BLaER1 treated with 17β-estradiol and CSF1 and Interleukin-3, amounts not matched to agents 10 nM and 100 nM (cell line): ENCODE measurements at regions not wholly inside any gene's neighbourhood (a gene's known extent, or its start where the extent isn't known, plus 50 kb on each side); places are given as distances from the start of the nearest gene placed in this dataset.
A peak's percentile ranks its signal among the peaks of the same experiment; 100 is the strongest.

Experiments used
- H3K27ac ChIP-seq, 11 experiments: shearing (Covaris generic); formaldehyde crosslinking; 2 replicates each; pipeline ENCODE4 v1.8.1; 2022
- H3K27me3 ChIP-seq, 11 experiments: shearing (Covaris generic); formaldehyde crosslinking; 2 replicates each; pipeline ENCODE4 v1.8.1; 2022
- H3K36me3 ChIP-seq, 11 experiments: shearing (Covaris generic); formaldehyde crosslinking; 2 replicates each; pipeline ENCODE4 v1.8.1; 2022
- H3K4me1 ChIP-seq, 10 experiments: shearing (Covaris generic); formaldehyde crosslinking; 2 replicates each; pipeline ENCODE4 v1.8.1; 2022
- H3K4me2 ChIP-seq, 11 experiments: shearing (Covaris generic); formaldehyde crosslinking; 2 replicates each; pipeline ENCODE4 v1.8.1; 2022
- H3K4me3 ChIP-seq, 10 experiments: shearing (Covaris generic); formaldehyde crosslinking; 2 replicates each; pipeline ENCODE4 v1.8.1; 2022
- H3K9ac ChIP-seq, 11 experiments: shearing (Covaris generic); formaldehyde crosslinking; 2 replicates each; pipeline ENCODE4 v1.8.1; 2022
- H3K9me3 ChIP-seq, 11 experiments: shearing (Covaris generic); formaldehyde crosslinking; replicated peaks in 1 of 11; 2 replicates each; pipeline ENCODE4 v1.8.1; 2022
- H4K20me1 ChIP-seq, 11 experiments: shearing (Covaris generic); formaldehyde crosslinking; 2 replicates each; pipeline ENCODE4 v1.8.1; 2022
- Cebpa-rat ChIP-seq, 11 experiments: shearing (Covaris generic); IDR thresholded peaks; 2 replicates each; pipeline ENCODE4 v1.8.1; 2022

GRCh38 chr7:35480806-35481205, 214.1 kb downstream of the HERPUD2 start:
- H3K36me3 ChIP-seq = no peaks in the 10 kb centered on the region
- H3K27me3 ChIP-seq = no peaks in the 10 kb centered on the region
- H3K4me3 ChIP-seq = no peak overlapping the region
- TF ChIP-seq Cebpa-rat (IDR thresholded peaks at IDR 0.05) = no peak
- peaks cover 0 to 13% (median 0%) of the 10 kb centered on the region in 10 experiments; a peak in 3 of 20 replicates for H3K4me1 ChIP-seq
- no peak overlapping the region for H3K4me2 ChIP-seq
- no peak overlapping the region for H3K27ac ChIP-seq
- no peaks in the 10 kb centered on the region for H4K20me1 ChIP-seq
- H3K9ac ChIP-seq = no peak overlapping the region
- H3K9me3 ChIP-seq = peaks cover 9 to 18% (median 14%) of the 10 kb centered on the region in 11 experiments; a peak in 21 of 22 replicates

- Histone ChIP-seq H3K9ac (no peak overlapping the region), H3K4me3 (no peak overlapping the region), H3K4me2 (no peak overlapping the region), H3K36me3 (no peaks in the 10 kb centered on the region), H3K9me3 (peaks cover 9 to 18% (median 14%) of the 10 kb centered on the region in 11 experiments), H3K27me3 (no peaks in the 10 kb centered on the region), H4K20me1 (no peaks in the 10 kb centered on the region), H3K4me1 (peaks cover 0 to 13% (median 0%) of the 10 kb centered on the region in 10 experiments; a peak in 3 of 20 replicates), H3K27ac (no peak overlapping the region)
- TF ChIP-seq Cebpa-rat (IDR thresholded peaks at IDR 0.05) = no peak
Measured at GRCh38 chr7:35477609-35478008, 217.3 kb downstream of the HERPUD2 start.

DNA sequence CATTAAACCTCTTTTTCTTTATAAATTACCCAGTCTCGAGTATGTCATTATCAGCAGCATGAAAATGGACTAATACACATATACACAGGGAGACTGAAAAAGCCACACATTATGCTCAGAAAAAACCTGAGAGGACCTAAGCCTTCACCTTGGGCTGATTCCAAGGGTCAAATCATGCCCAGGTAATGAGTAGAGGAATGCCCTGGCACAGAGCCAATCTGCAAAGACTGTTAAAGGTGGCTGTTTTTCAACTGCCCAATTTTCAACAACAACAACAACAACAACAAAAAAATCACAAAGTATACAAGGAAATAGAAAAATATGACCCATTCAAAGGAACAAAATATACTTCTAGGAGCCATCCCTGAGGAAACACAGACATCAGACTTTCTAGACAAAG, 220.2 kb upstream of the TBX20 start:
- no peak overlapping the region for H3K4me3 ChIP-seq
- no peaks in the 10 kb centered on the region for H3K27me3 ChIP-seq
- no peak overlapping the region for H3K9ac ChIP-seq
- TF ChIP-seq Cebpa-rat (IDR thresholded peaks at IDR 0.05) = no peak
- H3K4me1 ChIP-seq = peaks cover 0 to 13% (median 0%) of the 10 kb centered on the region in 10 experiments; a peak in 3 of 20 replicates
- H3K4me2 ChIP-seq = no peak overlapping the region
- no peaks in the 10 kb centered on the region for H3K36me3 ChIP-seq
- no peak overlapping the region for H3K27ac ChIP-seq
- no peaks in the 10 kb centered on the region for H4K20me1 ChIP-seq
- H3K9me3 ChIP-seq = peaks cover 9 to 18% (median 14%) of the 10 kb centered on the region in 11 experiments

DNA sequence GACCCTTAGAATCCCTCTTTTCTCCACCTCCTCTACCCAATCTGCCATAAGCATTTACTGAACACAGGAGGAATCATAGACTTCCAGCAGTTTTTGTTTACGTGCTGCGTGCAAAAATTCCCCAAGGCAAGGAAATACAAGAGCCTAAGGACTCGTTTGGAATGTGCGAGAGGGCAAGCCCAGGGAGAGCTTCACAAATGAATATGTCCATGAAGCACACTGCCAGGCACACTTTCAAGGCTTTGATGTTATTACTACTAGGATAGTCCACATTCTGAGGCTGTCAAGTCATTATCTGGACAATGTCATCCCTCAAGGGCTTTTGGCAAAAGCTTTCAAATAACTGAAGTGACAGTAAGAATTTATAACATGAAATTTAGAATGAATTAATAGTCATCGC, 214.7 kb upstream of the TBX20 start:
- Histone ChIP-seq H4K20me1 (no peaks in the 10 kb centered on the region), H3K27ac (no peak overlapping the region), H3K4me3 (no peak overlapping the region), H3K36me3 (no peaks in the 10 kb centered on the region), H3K4me2 (no peak overlapping the region), H3K9ac (no peak overlapping the region), H3K4me1 (peaks cover 0 to 5% (median 1%) of the 10 kb centered on the region in 10 experiments; a peak in 10 of 20 replicates), H3K9me3 (peaks cover 0 to 5% (median under 1%) of the 10 kb centered on the region in 11 experiments; a peak in 4 of 22 replicates), H3K27me3 (no peaks in the 10 kb centered on the region)
- TF ChIP-seq Cebpa-rat (IDR thresholded peaks at IDR 0.05) = no peak

- Histone ChIP-seq H3K4me2 (no peak overlapping the region), H3K9ac (no peak overlapping the region), H3K27me3 (no peaks in the 10 kb centered on the region), H3K4me1 (peaks cover 0 to 13% (median 7%) of the 10 kb centered on the region in 10 experiments; a peak in 11 of 20 replicates), H3K27ac (no peak overlapping the region), H3K36me3 (no peaks in the 10 kb centered on the region), H3K4me3 (no peak overlapping the region), H4K20me1 (no peaks in the 10 kb centered on the region), H3K9me3 (peaks cover 0 to 14% (median 9%) of the 10 kb centered on the region in 11 experiments; a peak in 13 of 22 replicates)
- TF ChIP-seq Cebpa-rat (IDR thresholded peaks at IDR 0.05) = no peak
Measured at GRCh38 chr7:35467456-35467978, 213.6 kb upstream of the TBX20 start.

- Histone ChIP-seq H3K36me3 (no peaks in the 10 kb centered on the region), H3K4me1 (peaks cover 0 to 13% (median 7%) of the 10 kb centered on the region in 10 experiments; a peak in 11 of 20 replicates), H3K9ac (no peak overlapping the region), H3K4me2 (no peak overlapping the region), H3K27me3 (no peaks in the 10 kb centered on the region), H3K9me3 (peaks cover 0 to 27% (median 9%) of the 10 kb centered on the region in 11 experiments; a peak in 14 of 22 replicates), H4K20me1 (no peaks in the 10 kb centered on the region), H3K27ac (no peak overlapping the region), H3K4me3 (no peak overlapping the region)
- TF ChIP-seq Cebpa-rat (IDR thresholded peaks at IDR 0.05) = no peak
Measured at GRCh38 chr7:35465791-35466336, 212.0 kb upstream of the TBX20 start.

GRCh38 chr7:35463751-35464150, 209.9 kb upstream of the TBX20 start:
- Histone ChIP-seq H3K4me2 (peak overlapping the region in 5 of 11 experiments; percentile 9 to 59 (median 25); a peak in 7 of 22 replicates), H3K4me3 (no peak overlapping the region), H3K4me1 (peaks cover 0 to 13% (median 7%) of the 10 kb centered on the region in 10 experiments; a peak in 11 of 20 replicates), H3K9me3 (peaks cover under 1 to 45% (median 14%) of the 10 kb centered on the region in 11 experiments; a peak in 15 of 22 replicates), H3K36me3 (no peaks in the 10 kb centered on the region), H4K20me1 (no peaks in the 10 kb centered on the region), H3K27ac (peak overlapping the region in 2 of 11 experiments; percentile 26 to 58; a peak in 2 of 22 replicates), H3K27me3 (no peaks in the 10 kb centered on the region), H3K9ac (no peak overlapping the region)
- TF ChIP-seq Cebpa-rat (IDR thresholded peaks at IDR 0.05) = no peak

GRCh38 chr7:35463176-35463700, 209.3 kb upstream of the TBX20 start:
- no peak overlapping the region for H3K9ac ChIP-seq
- H3K4me2 ChIP-seq = peak overlapping the region in 5 of 11 experiments; percentile 9 to 59 (median 25); a peak in 10 of 22 replicates
- H3K4me1 ChIP-seq = peaks cover 0 to 13% (median 7%) of the 10 kb centered on the region in 10 experiments; a peak in 11 of 20 replicates
- no peak overlapping the region; a peak in 1 of 20 replicates for H3K4me3 ChIP-seq
- H3K9me3 ChIP-seq = peaks cover 5 to 50% (median 16%) of the 10 kb centered on the region in 11 experiments; a peak in 16 of 22 replicates
- H4K20me1 ChIP-seq = no peaks in the 10 kb centered on the region
- TF ChIP-seq Cebpa-rat (IDR thresholded peaks at IDR 0.05) = no peak
- H3K27me3 ChIP-seq = no peaks in the 10 kb centered on the region
- peak overlapping the region in 2 of 11 experiments; percentile 26 to 58; a peak in 2 of 22 replicates for H3K27ac ChIP-seq
- H3K36me3 ChIP-seq = no peaks in the 10 kb centered on the region

- no peak overlapping the region for H3K4me2 ChIP-seq
- no peaks in the 10 kb centered on the region for H3K4me1 ChIP-seq
- no peak overlapping the region for H3K4me3 ChIP-seq
- no peak overlapping the region for H3K9ac ChIP-seq
- H3K9me3 ChIP-seq = peaks cover 13 to 53% (median 39%) of the 10 kb centered on the region in 11 experiments; a peak in 21 of 22 replicates
- TF ChIP-seq Cebpa-rat (IDR thresholded peaks at IDR 0.05) = no peak
- H3K36me3 ChIP-seq = no peaks in the 10 kb centered on the region
- no peaks in the 10 kb centered on the region for H3K27me3 ChIP-seq
- no peaks in the 10 kb centered on the region for H4K20me1 ChIP-seq
- no peak overlapping the region for H3K27ac ChIP-seq
Measured at GRCh38 chr7:35454575-35455385, 200.9 kb upstream of the TBX20 start.
